ENCODE measurements at regions not wholly inside any gene's neighbourhood (a gene's known extent, or its start where the extent isn't known, plus 50 kb on each side); places are given as distances from the start of the nearest gene placed in this dataset.

DNA sequence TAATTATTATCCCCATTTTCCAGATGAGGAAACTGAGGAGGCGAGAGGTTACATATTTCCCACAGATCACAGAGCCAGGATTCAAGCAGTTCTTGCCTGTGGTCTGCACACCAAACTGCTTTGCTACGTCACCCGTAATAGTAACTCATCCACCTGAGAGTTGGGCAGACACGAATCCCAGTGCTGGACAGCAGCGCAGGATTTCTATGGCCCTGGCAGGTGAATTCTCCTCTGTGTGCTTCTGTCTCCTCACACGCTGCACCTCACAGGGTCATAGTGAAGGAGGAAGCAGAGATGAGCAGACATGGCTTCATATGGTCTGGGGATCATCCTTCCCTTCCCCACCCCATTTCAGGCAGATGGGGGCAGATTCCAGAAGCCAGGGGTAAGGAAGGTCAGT is 127.0 kb upstream of the LRFN2 start:
- no peaks in the 10 kb centered on the region for H3K4me1 Mint-ChIP-seq (ENCODE audit: low read depth)
- H3K4me3 Mint-ChIP-seq, result no peak overlapping the region
- no peak for DNase-seq
- H3K27me3 Mint-ChIP-seq (ENCODE audit: low read depth), result no peaks in the 10 kb centered on the region
- no peak overlapping the region for H3K27ac Mint-ChIP-seq
- no peaks in the 10 kb centered on the region for H3K36me3 Mint-ChIP-seq (ENCODE audit: insufficient read depth in 2 of 2)
- ATAC-seq (replicated peaks in 1 of 2), result no peak
- no peaks in the 10 kb centered on the region for H3K9me3 Mint-ChIP-seq

DNA sequence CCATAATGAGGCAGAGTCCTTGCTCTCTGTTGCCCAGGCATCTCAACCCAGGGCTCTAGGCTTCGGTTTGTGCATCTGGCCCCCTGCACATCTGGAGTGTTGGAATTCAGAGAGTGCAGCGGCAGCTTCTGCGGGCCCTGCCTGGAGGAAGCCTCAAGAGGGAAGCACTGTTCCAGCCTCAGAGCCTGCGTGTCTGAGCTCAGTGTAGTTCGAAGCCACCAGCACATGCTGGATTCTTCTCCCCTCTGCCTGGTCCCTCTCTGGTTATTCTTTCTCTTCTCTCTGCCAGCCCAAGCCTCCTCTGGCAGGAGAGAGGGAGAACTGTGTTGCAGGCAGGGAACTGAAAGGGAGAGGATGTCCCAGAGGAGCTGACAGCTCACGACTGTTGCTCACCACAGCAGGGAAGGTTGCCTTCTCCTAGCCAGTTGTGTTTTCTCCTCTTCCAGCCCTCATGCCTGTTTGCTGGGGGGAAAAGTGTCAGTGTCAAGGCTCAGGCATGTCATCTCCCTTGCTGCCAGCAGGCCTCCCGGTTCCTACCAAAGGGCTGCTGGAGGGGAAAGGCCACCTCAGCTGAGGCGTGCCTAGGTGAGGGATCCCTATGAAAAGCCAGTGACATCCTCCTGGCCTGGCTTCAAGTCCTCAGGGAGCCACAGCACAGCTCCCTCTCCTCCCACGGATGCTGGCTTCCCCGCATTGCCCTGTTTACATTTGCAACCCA is 126.0 kb upstream of the LRFN2 start:
- ATAC-seq (replicated peaks in 1 of 2), result no peak
- Mint-ChIP-seq H3K4me3 (no peak overlapping the region), H3K36me3 (ENCODE audit: insufficient read depth in 2 of 2) (no peaks in the 10 kb centered on the region), H3K4me1 (ENCODE audit: low read depth) (no peaks in the 10 kb centered on the region), H3K27ac (no peak overlapping the region), H3K9me3 (no peaks in the 10 kb centered on the region), H3K27me3 (ENCODE audit: low read depth) (no peaks in the 10 kb centered on the region)
- DNase-seq, result no peak

DNA sequence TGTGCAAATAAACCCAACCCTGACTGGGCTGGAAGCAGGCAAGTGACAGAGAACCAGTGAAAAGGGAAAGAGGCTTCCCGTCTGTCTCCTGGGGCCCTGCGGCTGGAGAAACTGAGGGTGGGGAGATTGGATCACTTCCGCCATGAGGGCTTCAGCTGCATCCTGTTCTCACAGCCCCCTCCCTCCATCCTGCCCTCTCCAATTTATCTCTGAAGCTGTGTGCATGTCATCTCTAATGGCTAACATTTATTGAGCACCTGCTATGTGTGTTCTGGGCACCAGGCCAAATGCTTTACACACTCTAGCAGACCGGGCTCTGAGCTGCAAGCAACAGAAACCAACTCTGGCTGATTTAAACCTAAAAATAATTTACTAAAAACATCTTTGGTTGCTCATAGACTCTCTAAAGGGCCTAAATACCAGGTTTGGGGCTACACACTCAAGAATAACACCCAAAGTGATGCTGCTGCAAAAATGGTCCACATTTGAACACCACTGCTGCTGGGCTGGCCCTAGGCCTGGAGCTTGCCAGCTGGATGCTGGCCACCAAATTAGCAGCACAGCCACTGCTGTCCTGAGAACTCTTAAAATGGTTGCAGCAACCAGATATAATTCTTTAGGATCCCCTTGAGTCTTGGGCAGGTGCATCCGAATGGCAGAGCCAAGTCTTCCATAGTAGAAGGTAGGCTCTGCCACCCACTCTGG is 123.6 kb upstream of the LRFN2 start:
- Mint-ChIP-seq H3K27me3 (ENCODE audit: low read depth) (peaks cover 6% of the 10 kb centered on the region), H3K4me1 (ENCODE audit: low read depth) (no peaks in the 10 kb centered on the region), H3K36me3 (ENCODE audit: insufficient read depth in 2 of 2) (no peaks in the 10 kb centered on the region), H3K27ac (no peak overlapping the region), H3K4me3 (no peak overlapping the region), H3K9me3 (no peaks in the 10 kb centered on the region)
- DNase-seq (no peak), ATAC-seq (replicated peaks in 1 of 2) (no peak)

DNA sequence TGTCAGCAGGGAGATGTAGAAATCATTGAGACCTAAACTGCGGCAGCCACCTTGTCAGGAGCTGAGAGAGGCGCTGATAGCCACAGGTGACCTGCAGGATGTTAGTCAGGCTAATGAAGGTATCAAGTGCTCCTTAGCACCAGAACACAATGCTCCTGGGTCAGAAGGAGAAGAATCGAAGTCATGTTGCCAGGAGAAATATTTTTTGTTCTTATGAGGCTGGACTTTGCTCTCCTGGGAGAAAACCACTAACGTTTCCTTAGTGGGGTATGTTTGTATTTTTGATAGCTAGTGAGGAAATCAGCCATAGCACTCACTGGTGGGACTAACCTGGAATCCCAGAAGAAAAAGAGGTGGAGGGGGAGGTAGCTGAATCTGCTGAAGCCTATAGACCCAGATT is 120.9 kb upstream of the LRFN2 start:
- DNase-seq (no peak), ATAC-seq (replicated peaks in 1 of 2) (no peak)
- no peak overlapping the region for H3K27ac Mint-ChIP-seq
- H3K27me3 Mint-ChIP-seq (ENCODE audit: low read depth), result peaks cover 14% of the 10 kb centered on the region
- no peaks in the 10 kb centered on the region for H3K9me3 Mint-ChIP-seq
- no peak overlapping the region for H3K4me3 Mint-ChIP-seq
- no peaks in the 10 kb centered on the region for H3K36me3 Mint-ChIP-seq (ENCODE audit: insufficient read depth in 2 of 2)
- H3K4me1 Mint-ChIP-seq (ENCODE audit: low read depth), result no peaks in the 10 kb centered on the region

DNA sequence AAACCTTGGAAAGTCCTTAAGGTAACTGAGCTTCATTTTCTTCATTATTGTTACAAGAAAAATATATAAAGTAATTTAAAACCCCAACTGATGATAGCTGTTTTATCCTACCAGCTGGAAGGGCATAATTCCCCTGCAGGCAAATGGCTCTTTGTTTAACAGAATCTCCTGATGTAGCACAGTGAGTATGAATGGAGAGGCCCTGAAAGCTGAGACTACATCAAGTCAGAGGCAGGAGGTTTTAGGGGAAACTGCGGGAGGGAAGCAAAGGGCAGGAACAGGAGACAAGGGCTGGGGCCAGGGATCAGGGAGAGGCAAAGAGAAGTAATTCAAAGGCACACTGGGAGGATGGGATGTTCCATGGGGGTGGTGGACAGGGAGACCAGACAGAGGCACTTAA is 119.0 kb upstream of the LRFN2 start:
- Mint-ChIP-seq H3K27me3 (ENCODE audit: low read depth) (peaks cover 21% of the 10 kb centered on the region), H3K27ac (no peak overlapping the region), H3K9me3 (no peaks in the 10 kb centered on the region), H3K4me3 (no peak overlapping the region), H3K4me1 (ENCODE audit: low read depth) (no peaks in the 10 kb centered on the region), H3K36me3 (ENCODE audit: insufficient read depth in 2 of 2) (no peaks in the 10 kb centered on the region)
- no peak for DNase-seq
- ATAC-seq (replicated peaks in 1 of 2), result no peak

DNA sequence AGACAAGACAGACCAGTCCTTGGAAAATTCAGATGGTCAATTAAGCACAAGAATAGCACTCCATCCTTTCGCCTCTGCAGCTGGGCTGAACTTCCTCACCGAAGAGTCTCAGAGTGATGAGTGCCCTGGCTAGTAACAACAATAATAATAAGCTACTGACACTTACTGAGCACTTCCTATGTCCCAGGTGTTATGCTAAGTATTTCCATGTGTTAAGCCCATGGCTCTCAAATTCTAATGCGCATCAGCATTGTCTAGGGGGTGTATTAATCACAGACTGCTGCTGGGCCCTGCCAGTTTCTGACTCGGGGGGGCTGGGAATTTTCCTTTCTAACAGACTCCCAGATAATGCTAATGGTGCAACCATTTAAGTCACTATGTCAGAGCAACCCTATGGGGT is 118.2 kb upstream of the LRFN2 start:
- Mint-ChIP-seq H3K36me3 (ENCODE audit: insufficient read depth in 2 of 2) (no peaks in the 10 kb centered on the region), H3K27me3 (ENCODE audit: low read depth) (peaks cover 21% of the 10 kb centered on the region), H3K4me1 (ENCODE audit: low read depth) (no peaks in the 10 kb centered on the region), H3K9me3 (no peaks in the 10 kb centered on the region), H3K4me3 (no peak overlapping the region), H3K27ac (no peak overlapping the region)
- no peak for ATAC-seq (replicated peaks in 1 of 2)
- DNase-seq, result no peak

DNA sequence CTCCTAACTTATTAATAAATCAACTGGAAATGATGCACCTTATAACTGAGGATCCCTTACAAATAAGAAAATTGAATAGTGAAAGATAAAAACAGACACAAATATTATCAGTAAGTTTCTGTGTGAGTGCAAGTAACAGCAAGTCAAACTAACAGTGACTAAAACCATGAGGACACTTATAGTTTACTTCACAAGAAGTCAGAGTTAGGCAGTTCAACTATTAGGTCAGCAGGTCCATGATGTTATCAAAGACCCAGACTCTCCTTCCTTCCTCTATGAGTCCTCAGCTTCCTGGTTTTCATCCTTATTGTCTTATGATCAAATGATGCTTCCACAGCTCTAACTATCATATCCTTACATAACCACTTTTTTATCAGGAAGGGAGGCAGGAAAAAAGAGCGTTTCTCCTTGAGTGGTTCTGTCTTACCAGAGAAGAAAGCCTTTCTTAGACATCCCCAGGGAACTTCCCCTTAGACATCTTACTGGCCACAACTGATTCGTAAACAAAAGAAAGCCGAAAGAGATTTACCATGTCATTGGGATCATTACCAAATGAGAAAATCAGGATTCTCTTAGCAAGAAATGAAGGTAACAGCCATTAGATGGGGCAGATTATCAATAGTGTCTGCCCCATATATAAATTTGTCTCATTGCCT is 114.3 kb upstream of the LRFN2 start:
- no peaks in the 10 kb centered on the region for H3K9me3 Mint-ChIP-seq
- H3K27me3 Mint-ChIP-seq (ENCODE audit: low read depth), result peaks cover 15% of the 10 kb centered on the region
- no peak for DNase-seq
- H3K4me3 Mint-ChIP-seq, result no peak overlapping the region
- ATAC-seq (replicated peaks in 1 of 2), result no peak
- no peaks in the 10 kb centered on the region for H3K4me1 Mint-ChIP-seq (ENCODE audit: low read depth)
- no peaks in the 10 kb centered on the region for H3K36me3 Mint-ChIP-seq (ENCODE audit: insufficient read depth in 2 of 2)
- H3K27ac Mint-ChIP-seq, result no peak overlapping the region

DNA sequence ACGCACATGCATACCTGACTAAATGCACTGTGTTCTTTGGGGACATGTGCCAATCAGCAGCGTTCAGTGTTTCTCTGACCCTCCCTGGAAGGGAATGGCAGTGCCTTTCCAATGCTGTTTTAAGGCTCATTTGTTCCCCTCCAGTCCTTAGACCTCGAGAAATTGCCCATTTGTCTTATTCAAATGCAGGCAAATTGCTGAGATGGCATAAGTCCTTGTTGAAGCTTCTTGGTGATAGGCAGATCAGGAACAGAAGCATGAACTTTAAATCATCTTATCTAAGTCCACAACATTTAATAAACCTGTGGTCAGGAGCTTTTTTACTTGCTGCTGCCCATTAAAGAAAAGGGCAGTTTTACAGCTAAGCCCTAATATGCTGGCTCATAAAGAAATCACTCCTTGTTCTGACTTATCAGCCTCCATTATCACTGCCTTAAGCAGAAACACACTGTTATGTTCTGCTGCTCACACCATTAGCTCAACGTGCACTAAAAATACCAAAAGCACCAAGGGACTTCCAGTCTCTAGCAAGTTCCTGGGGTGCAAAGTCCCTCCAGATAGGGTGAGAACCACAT is 112.9 kb upstream of the LRFN2 start:
- no peaks in the 10 kb centered on the region for H3K9me3 Mint-ChIP-seq
- ATAC-seq (replicated peaks in 1 of 2) (no peak), DNase-seq (no peak)
- no peaks in the 10 kb centered on the region for H3K36me3 Mint-ChIP-seq (ENCODE audit: insufficient read depth in 2 of 2)
- no peaks in the 10 kb centered on the region for H3K4me1 Mint-ChIP-seq (ENCODE audit: low read depth)
- H3K27ac Mint-ChIP-seq, result no peak overlapping the region
- peaks cover 15% of the 10 kb centered on the region for H3K27me3 Mint-ChIP-seq (ENCODE audit: low read depth)
- H3K4me3 Mint-ChIP-seq, result no peak overlapping the region

DNA sequence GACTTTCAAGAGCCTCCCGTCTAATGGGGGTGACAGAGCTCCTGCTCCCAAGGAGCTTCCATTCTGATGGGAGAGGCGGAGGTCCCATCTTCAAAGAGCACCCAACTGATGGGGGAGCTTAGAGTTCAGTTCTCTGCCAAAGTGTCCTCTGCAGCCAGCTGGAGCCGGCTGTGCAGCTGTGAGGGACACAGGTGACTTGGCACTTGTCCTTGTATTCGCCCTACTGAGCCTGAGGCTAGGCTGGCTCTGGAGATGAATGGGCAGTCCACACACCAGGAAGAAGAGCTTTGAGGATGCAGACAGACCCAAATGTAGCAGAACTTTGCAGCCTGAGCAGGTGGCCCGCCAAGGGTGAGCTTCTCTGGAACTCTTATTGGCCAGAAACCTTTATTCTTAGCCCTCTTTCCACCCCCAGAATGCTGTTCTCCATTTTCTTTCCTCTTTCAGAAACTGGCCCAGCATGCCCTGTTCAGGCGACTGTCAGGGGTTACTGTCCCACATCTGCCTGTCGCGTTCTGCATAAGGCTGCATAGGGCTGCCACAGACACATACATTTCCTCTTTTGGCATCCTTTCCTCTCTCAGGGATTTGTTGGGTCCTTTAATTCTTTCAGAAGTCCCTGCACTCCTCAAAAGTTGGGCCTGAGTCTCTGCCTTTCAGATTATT is 108.7 kb upstream of the LRFN2 start:
- Mint-ChIP-seq H3K9me3 (no peaks in the 10 kb centered on the region), H3K4me3 (no peak overlapping the region), H3K36me3 (ENCODE audit: insufficient read depth in 2 of 2) (no peaks in the 10 kb centered on the region), H3K27ac (no peak overlapping the region), H3K4me1 (ENCODE audit: low read depth) (no peaks in the 10 kb centered on the region), H3K27me3 (ENCODE audit: low read depth) (no peaks in the 10 kb centered on the region)
- ATAC-seq (replicated peaks in 1 of 2) (no peak), DNase-seq (no peak)

DNA sequence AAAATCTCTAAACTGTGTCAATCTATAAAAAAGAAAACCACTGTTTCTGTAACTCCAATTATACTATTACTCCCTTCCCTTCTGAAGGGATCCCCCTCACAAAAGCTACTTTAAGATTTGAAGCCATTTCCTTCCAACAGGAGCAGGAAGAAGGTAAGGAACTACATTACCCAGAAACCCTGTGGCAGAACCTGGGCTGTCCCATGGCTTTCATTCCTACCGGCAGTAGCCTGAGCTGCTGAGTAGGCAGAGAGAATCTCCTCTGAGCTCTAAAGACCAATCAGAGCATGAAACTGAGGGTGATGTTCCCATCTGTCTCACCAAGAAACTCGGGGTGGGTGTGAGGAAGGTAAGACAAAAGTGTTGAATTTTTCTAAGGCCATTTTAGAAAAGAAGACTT is 108.0 kb upstream of the LRFN2 start:
- H3K27me3 Mint-ChIP-seq (ENCODE audit: low read depth), result no peaks in the 10 kb centered on the region
- DNase-seq (no peak), ATAC-seq (replicated peaks in 1 of 2) (no peak)
- H3K9me3 Mint-ChIP-seq, result no peaks in the 10 kb centered on the region
- H3K36me3 Mint-ChIP-seq (ENCODE audit: insufficient read depth in 2 of 2), result no peaks in the 10 kb centered on the region
- no peak overlapping the region for H3K4me3 Mint-ChIP-seq
- H3K4me1 Mint-ChIP-seq (ENCODE audit: low read depth), result no peaks in the 10 kb centered on the region
- H3K27ac Mint-ChIP-seq, result no peak overlapping the region

DNA sequence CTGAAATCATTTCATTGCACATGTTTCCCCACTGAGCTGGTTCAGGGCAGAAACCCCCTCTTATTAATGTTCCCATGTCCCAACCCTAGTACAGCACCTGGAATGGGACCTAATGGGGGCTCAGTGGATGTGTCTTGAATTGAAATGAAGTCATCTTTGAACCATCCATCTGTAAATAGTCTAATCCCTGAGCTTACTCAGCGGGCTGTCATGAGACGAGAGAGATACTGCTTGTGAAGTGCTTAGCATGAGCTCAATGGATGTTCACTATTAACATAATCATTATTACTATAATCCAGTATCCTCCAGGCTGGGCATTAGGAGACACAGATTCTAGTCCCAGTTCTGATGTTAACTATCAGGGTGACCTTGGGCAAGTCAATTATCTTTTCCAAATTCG is 106.6 kb upstream of the LRFN2 start:
- ATAC-seq (replicated peaks in 1 of 2) (no peak), DNase-seq (no peak)
- Mint-ChIP-seq H3K36me3 (ENCODE audit: insufficient read depth in 2 of 2) (no peaks in the 10 kb centered on the region), H3K9me3 (no peaks in the 10 kb centered on the region), H3K27me3 (ENCODE audit: low read depth) (peaks cover 3% of the 10 kb centered on the region), H3K4me1 (ENCODE audit: low read depth) (no peaks in the 10 kb centered on the region), H3K27ac (no peak overlapping the region), H3K4me3 (no peak overlapping the region)

DNA sequence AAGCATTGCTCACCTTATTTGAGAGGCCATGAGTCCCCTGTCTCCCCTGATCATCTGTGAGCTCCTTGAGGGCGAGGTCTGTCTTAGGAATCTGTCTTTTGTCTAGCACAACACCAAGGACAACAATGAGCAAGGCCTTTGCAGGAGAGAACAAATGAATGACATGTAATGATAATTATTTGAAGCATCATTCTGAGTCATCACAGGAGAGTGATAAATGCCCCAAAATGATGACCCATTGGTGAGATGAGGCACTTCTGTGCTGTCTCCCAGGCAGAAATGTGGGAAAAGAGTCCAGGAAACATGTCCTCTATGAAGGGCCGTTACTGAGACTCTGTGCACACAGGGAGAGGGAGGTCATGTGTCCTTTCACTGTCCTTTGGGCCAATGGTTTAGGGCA is 105.2 kb upstream of the LRFN2 start:
- no peak for ATAC-seq (replicated peaks in 1 of 2)

DNA sequence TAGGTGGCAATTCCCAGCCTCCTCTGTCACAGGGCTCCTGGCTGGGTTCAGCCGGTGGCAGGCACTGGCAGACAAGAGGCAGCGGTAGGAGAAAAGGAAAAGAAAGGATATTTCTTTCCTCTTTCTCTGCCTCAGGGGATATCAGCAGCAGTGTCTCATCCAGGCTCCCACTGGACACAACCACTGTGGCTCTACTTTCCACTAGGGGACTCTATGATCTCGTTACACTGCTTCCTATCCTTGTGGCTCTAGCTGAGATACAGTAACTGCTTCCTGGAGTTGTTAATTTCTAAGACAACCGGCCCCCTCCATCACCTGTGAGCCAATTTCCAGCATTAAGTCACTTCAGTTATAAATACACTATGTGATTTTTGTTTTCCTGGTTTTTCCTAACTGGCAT is 102.0 kb upstream of the LRFN2 start:
- ATAC-seq (replicated peaks in 1 of 2), result no peak
- H3K27ac Mint-ChIP-seq, result no peak overlapping the region
- no peaks in the 10 kb centered on the region for H3K4me1 Mint-ChIP-seq (ENCODE audit: low read depth)
- no peaks in the 10 kb centered on the region for H3K9me3 Mint-ChIP-seq
- peaks cover 26% of the 10 kb centered on the region for H3K27me3 Mint-ChIP-seq (ENCODE audit: low read depth)
- H3K4me3 Mint-ChIP-seq, result no peak overlapping the region
- no peak for DNase-seq
- H3K36me3 Mint-ChIP-seq (ENCODE audit: insufficient read depth in 2 of 2), result no peaks in the 10 kb centered on the region

More for the DNA sequence above, 105.2 kb upstream of the LRFN2 start:
- H3K27me3 Mint-ChIP-seq (ENCODE audit: low read depth), result peaks cover 17% of the 10 kb centered on the region
- H3K9me3 Mint-ChIP-seq, result no peaks in the 10 kb centered on the region
- H3K4me3 Mint-ChIP-seq, result no peak overlapping the region
- no peaks in the 10 kb centered on the region for H3K4me1 Mint-ChIP-seq (ENCODE audit: low read depth)
- no peak for DNase-seq
- no peak overlapping the region for H3K27ac Mint-ChIP-seq
- H3K36me3 Mint-ChIP-seq (ENCODE audit: insufficient read depth in 2 of 2), result no peaks in the 10 kb centered on the region
